Ramos (cell line): ENCODE measurements at regions not wholly inside any gene's neighbourhood (a gene's known extent, or its start where the extent isn't known, plus 50 kb on each side); places are given as distances from the start of the nearest gene placed in this dataset.

ENCODE experiments used
- in situ Hi-C: fragments of 300-500 bp; cut with MboI; formaldehyde crosslinking; loops from one replicate; pipeline ENCODE4 v1.14.3; 2022; ENCODE audit warnings: low sequenced_read_pairs; ENCODE audit not compliant: unreplicated experiment

DNA sequence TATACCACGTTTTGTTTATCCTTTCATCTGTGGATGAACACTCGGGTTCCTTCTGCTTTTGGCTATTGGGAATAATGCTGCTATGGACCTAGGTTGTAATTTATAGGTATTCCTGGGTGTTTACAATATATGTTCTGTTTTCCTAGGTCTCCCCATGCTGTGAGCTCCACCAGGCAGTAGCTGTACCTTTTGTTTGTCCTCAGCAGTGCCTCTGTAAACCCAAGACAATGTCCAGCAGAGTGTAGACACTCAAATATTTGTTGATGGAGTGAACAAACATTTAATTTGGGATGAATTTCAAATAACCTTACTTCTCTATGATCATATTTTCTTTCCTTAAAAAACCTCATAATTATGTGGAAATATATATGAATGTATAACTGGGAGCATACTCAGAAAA is 259.5 kb upstream of the BOD1L1 start:
- in situ Hi-C loops: no loop called here

GRCh38 chr4:13888112-13888511 is 260.6 kb upstream of the BOD1L1 start:
- in situ Hi-C loops: no loop called here

DNA sequence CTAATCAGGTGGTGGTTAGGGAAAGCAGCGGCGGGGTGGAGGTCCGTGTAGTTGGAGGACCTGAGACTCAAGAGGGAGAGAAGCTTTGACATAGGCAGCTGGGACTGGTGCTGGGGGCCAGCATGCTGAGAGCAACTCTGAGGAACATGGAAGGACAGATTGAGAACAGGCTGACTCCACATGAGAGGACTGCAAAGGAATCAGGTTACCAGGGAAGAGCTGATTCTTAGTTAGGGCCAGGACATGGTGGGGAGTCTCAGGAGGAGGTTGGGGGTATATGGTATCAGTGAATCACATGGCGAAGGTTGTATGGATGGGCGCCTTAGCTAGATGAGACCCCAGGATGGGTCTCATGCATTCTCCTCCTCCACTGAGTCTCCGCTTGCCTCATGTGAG is 264.0 kb upstream of the BOD1L1 start:
- in situ Hi-C loops: no loop called here

GRCh38 chr4:13892739-13893105 is 265.2 kb upstream of the BOD1L1 start:
- in situ Hi-C loops: no loop called here

GRCh38 chr4:13893211-13893610 is 265.7 kb upstream of the BOD1L1 start:
- in situ Hi-C loops: no loop called here

DNA sequence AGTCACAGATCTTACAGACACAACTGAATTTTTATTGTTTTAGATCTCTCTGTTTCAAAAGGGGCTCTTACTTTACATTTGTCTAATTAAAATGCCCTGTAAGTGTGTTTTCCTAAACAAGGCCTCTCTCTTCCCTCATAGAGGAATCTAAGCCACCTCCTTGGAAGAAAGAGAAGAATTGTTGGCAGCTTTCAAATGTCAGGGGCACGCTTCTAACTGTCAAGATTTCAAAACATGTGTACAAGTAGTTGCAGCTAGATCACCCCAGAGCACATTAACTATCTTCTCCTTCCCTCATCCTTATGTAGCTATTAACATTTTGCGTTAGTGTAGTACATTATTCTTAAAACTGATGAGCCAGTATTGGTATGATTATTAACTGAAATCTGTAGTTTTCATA is 266.5 kb upstream of the BOD1L1 start:
- in situ Hi-C loops: no loop called here

DNA sequence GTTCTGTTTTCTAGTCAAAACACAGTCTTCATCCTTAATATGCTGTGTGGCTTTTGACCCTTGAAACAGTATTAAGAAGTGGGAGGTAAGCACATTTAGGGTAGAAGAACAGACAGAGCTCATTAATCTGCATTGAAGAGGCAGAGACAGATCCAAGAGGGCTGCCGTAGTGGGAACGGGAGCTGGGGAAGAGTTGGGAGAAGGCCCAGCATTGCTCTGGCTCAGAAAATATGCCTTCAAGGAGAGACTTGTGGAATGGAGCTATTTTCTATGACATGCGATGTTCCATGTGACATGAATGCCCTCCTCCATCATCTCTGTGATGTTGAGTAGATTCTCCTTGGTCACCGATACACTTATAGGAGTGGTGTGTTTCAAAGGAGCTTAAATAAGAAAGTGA is 273.3 kb upstream of the BOD1L1 start:
- in situ Hi-C loops: no loop called here

DNA sequence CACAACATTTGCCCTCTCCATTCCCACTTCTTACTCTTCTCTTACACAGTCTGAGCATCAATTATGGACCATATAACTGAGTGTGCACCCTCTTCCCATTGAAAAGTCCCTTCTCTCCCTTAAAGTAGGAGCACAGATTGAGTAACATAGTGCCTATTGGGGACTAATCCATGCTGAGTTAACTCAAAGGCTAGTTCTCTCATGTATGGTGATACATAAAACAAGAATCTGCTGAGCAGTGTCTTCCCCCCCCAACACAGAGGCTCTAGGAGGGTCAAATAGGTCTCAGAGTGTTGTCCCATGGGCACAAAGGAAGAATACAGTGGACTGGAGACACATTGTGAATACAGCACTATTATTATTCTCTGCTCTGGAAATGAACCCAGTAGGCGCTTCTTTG is 274.6 kb upstream of the BOD1L1 start:
- in situ Hi-C loops: no loop called here

- in situ Hi-C loops: no loop called here
These were observed 275.5 kb upstream of the BOD1L1 start for GRCh38 chr4:13903061-13903460.

DNA sequence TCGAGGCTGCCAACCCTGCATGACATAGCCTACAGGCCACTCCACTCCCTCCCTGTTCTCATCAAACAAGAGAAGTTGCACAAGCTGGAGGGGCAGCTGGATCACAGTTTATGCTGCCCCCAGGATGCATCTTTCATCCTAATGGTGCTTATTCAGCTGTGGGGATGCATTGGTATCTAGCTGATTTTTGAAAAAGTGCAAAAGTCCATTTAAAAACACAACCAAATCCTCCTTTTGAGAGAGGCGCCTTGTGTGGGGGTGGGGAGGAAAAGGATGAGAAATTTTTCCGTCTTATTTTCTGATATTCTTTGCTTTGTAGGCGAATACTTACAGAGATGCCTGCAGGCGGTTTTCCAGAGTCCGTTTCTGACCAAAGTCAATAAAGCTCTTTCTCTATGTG is 276.4 kb upstream of the BOD1L1 start:
- in situ Hi-C loops: no loop called here

GRCh38 chr4:13905543-13905942 is 278.0 kb upstream of the BOD1L1 start:
- in situ Hi-C loops: no loop called here

GRCh38 chr4:13906727-13907126 is 279.2 kb upstream of the BOD1L1 start:
- in situ Hi-C loops: no loop called here

GRCh38 chr4:13907255-13907751 is 279.8 kb upstream of the BOD1L1 start:
- in situ Hi-C loops: no loop called here

- in situ Hi-C loops: no loop called here
These were observed 280.9 kb upstream of the BOD1L1 start for GRCh38 chr4:13908455-13908854.

DNA sequence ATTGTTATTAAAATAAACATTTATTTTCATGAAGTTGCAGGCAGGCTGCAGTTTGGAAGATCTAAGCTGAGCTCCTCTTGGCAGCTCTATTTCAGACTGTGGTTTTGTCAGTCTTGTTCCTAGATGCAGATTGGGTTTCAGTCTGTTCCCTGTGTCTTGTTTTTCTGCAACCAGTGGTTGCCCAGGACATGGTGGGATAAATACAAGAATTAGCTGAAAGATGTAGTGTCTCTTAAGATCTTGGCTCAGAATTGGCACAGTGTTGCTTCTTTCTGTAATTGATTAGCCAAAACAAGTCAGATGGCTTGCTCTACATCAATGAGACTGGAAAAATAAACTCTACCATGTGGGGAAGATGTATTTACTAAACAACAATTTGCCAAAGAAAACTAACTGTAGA is 283.0 kb upstream of the BOD1L1 start:
- in situ Hi-C loops: no loop called here

GRCh38 chr4:13911256-13911655 is 283.7 kb upstream of the BOD1L1 start:
- in situ Hi-C loops: no loop called here

GRCh38 chr4:13912436-13912925 is 285.0 kb upstream of the BOD1L1 start:
- in situ Hi-C loops: no loop called here

DNA sequence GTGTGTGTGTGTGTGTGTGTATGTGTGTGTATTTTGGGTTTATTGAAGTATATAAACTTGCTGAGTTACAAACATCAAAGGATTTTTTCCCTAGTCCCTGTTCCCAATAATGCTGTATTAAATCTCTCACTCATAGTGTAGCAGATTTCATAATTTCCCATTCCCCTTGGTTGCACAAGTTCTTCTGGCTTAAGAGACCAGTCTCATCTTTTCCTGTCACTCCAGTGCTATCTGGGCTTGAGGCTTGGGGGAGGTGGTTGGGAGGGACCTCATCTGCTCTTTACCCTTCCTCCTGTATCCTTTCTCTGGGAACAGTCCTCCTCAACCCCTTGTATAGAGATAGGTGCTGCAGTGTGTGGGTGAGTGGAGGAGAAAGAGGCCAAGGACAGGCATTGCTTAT is 285.4 kb upstream of the BOD1L1 start:
- in situ Hi-C loops: no loop called here

DNA sequence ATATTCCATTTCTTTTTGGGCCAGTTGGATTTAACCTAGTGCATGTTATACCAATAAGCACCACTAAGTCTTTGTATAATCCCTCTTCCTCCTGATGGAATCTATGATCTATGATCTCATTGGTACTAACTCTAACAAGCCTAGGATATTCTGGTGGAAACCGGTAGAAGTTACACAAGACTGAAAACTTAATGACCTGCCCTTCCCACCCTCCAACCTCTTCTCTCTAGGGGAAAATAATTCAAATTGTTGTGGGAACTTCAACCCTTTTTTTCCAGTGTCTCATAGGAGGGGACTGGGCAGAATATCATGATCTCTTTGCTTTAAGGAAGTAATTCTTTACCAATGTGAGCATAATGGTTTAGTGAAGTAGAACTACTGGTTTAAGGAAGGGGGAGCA is 289.5 kb upstream of the BOD1L1 start:
- in situ Hi-C loops: no loop called here

DNA sequence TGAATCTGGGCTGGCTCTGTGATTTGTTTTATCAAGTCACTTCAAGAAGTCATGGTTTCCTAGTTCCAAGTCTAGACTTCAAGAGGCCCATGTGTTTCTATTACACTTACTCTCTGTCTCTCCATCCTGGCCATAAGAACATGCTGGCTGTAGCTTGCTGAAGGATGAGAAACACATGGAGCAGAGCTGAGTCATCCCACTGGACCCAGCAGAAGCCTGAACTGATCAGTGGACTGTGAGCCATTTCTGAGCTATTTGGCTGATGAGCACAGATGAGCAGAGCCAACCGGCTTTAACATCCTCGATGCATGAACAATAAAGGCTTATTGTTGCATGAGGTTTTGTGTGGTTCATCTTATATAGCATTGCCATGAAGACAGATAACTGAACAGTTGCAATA is 290.6 kb upstream of the BOD1L1 start:
- in situ Hi-C loops: no loop called here

- in situ Hi-C loops: no loop called here
These were observed 291.5 kb upstream of the BOD1L1 start for GRCh38 chr4:13918991-13919441.

- in situ Hi-C loops: no loop called here
These were observed 292.8 kb upstream of the BOD1L1 start for GRCh38 chr4:13920111-13920875.
